Breast epithelium (tissue), 4 donors: ENCODE measurements at regions not wholly inside any gene's neighbourhood (a gene's known extent, or its start where the extent isn't known, plus 50 kb on each side); places are given as distances from the start of the nearest gene placed in this dataset.

Experiments
- DNase-seq, 2 donors: peaks; one replicate each; pipeline ENCODE4 v3.0.0-alpha.2; 2019; ENCODE audit warnings: low spot score in 2 of 2
- H3K27ac ChIP-seq, 2 donors: fragments of 200-600 bp; sonication (generic) in 1 of 2; one replicate each; pipeline ENCODE4 v1.5.1; 2016 to 2019; ENCODE audit warnings: mild to moderate bottlenecking in 1 of 2
- H3K27me3 ChIP-seq, 2 donors: fragments of 200-600 bp; sonication (generic) in 1 of 2; one replicate each; pipeline versions ENCODE4 v1.5.1 to v1.6.0; 2017 to 2019; ENCODE audit warnings: control low read depth in 1 of 2, mild to moderate bottlenecking in 1 of 2
- H3K36me3 ChIP-seq: fragments of 200-600 bp; one replicate; pipeline ENCODE4 v1.5.1; 2019
- H3K4me1 ChIP-seq, 2 donors: fragments of 200-600 bp; sonication (generic); one replicate each; pipeline ENCODE4 v1.5.1; 2016 to 2019; ENCODE audit warnings: control low read depth in 1 of 2
- H3K4me3 ChIP-seq, 3 donors: fragments of 200-600 bp; sonication (generic); 1 replicate in 2 of 3; 2 replicates in 1 of 3; pipeline ENCODE4 v1.5.1; 2016 to 2019; ENCODE audit warnings: mild to moderate bottlenecking in 3 of 3, moderate library complexity in 2 of 3
- H3K9me3 ChIP-seq, 2 donors: fragments of 200-600 bp; sonication (generic) in 1 of 2; one replicate each; pipeline ENCODE4 v1.5.1; 2016 to 2019; ENCODE audit warnings: control low read depth in 1 of 2
- CTCF ChIP-seq, 3 donors: fragments of 450-650 bp; IDR thresholded peaks; one replicate each; pipeline ENCODE4 v1.5.1; 2016 to 2017; ENCODE audit warnings: antibody characterized with exemption in 3 of 3, mild to moderate bottlenecking in 3 of 3, moderate library complexity in 3 of 3
- POLR2A ChIP-seq: fragments of 450-650 bp; IDR thresholded peaks from one replicate; pipeline ENCODE4 v1.6.1; 2016; ENCODE audit warnings: antibody characterized with exemption, mild to moderate bottlenecking, moderate library complexity
- POLR2AphosphoS5 ChIP-seq, 3 donors: sonication (generic); formaldehyde crosslinking; IDR thresholded peaks; one replicate each; pipeline ENCODE4 v1.6.1; 2017; ENCODE audit warnings: antibody characterized with exemption in 3 of 3
- intact Hi-C: fragments of 100-400 bp; cut with DNase I; formaldehyde crosslinking; loops from one replicate; pipeline ENCODE4 v1.15.1; 2023; ENCODE audit warnings: low total_unique reads

- H3K27ac ChIP-seq: no peak overlapping the region
- H3K9me3 ChIP-seq: no peaks in the 10 kb centered on the region
- DNase-seq: no peak
- no peak for TF ChIP-seq POLR2AphosphoS5 (IDR thresholded peaks at IDR 0.05)
- no peak for TF ChIP-seq CTCF (IDR thresholded peaks at IDR 0.05)
- no peak for TF ChIP-seq POLR2A
- H3K4me3 ChIP-seq: no peak overlapping the region
- H3K4me1 ChIP-seq: no peaks in the 10 kb centered on the region
- no peaks in the 10 kb centered on the region for H3K27me3 ChIP-seq
- intact Hi-C loops: no loop called here
- no peaks in the 10 kb centered on the region for H3K36me3 ChIP-seq
Observed at GRCh38 chr20:60877071-60877857, 374.8 kb upstream of the CDH4 start.

GRCh38 chr20:60882836-60883235 lies 369.2 kb upstream of the CDH4 start:
- H3K4me1 ChIP-seq: no peaks in the 10 kb centered on the region
- H3K27ac ChIP-seq: no peak overlapping the region
- no peaks in the 10 kb centered on the region for H3K27me3 ChIP-seq
- no peaks in the 10 kb centered on the region for H3K9me3 ChIP-seq
- no peak overlapping the region for H3K4me3 ChIP-seq
- no peak for DNase-seq
- intact Hi-C loops: no loop called here
- H3K36me3 ChIP-seq: no peaks in the 10 kb centered on the region
- no peak for TF ChIP-seq POLR2AphosphoS5 (IDR thresholded peaks at IDR 0.05)
- TF ChIP-seq POLR2A: no peak
- TF ChIP-seq CTCF (IDR thresholded peaks at IDR 0.05): no peak

GRCh38 chr20:60883496-60883895 lies 368.6 kb upstream of the CDH4 start:
- no peaks in the 10 kb centered on the region for H3K9me3 ChIP-seq
- DNase-seq: no peak
- H3K27me3 ChIP-seq: no peaks in the 10 kb centered on the region
- TF ChIP-seq POLR2AphosphoS5 (IDR thresholded peaks at IDR 0.05): no peak
- TF ChIP-seq POLR2A: no peak
- no peak for TF ChIP-seq CTCF (IDR thresholded peaks at IDR 0.05)
- H3K27ac ChIP-seq: no peak overlapping the region
- intact Hi-C loops: no loop called here
- no peak overlapping the region for H3K4me3 ChIP-seq
- H3K36me3 ChIP-seq: no peaks in the 10 kb centered on the region
- H3K4me1 ChIP-seq: no peaks in the 10 kb centered on the region

- intact Hi-C loops: no loop called here
- TF ChIP-seq CTCF (IDR thresholded peaks at IDR 0.05) (no peak), POLR2AphosphoS5 (IDR thresholded peaks at IDR 0.05) (no peak), POLR2A (no peak)
- H3K27me3 ChIP-seq: no peaks in the 10 kb centered on the region
Observed at GRCh38 chr20:60884277-60884676, 367.8 kb upstream of the CDH4 start.

GRCh38 chr20:60888771-60889170 lies 363.3 kb upstream of the CDH4 start:
- Histone ChIP-seq H3K4me1 (no peaks in the 10 kb centered on the region), H3K4me3 (no peak overlapping the region), H3K36me3 (no peaks in the 10 kb centered on the region), H3K27me3 (no peaks in the 10 kb centered on the region), H3K9me3 (no peaks in the 10 kb centered on the region), H3K27ac (no peak overlapping the region)
- TF ChIP-seq CTCF (IDR thresholded peaks at IDR 0.05) (no peak), POLR2AphosphoS5 (IDR thresholded peaks at IDR 0.05) (no peak), POLR2A (no peak)
- intact Hi-C loops: no loop called here
- DNase-seq: no peak

More at GRCh38 chr20:60884277-60884676, 367.8 kb upstream of the CDH4 start:
- no peak overlapping the region for H3K4me3 ChIP-seq
- no peak for DNase-seq
- no peaks in the 10 kb centered on the region for H3K4me1 ChIP-seq
- no peak overlapping the region for H3K27ac ChIP-seq
- H3K36me3 ChIP-seq: no peaks in the 10 kb centered on the region
- no peaks in the 10 kb centered on the region for H3K9me3 ChIP-seq
